H9 (cell line): ENCODE measurements at regions not wholly inside any gene's neighbourhood (a gene's known extent, or its start where the extent isn't known, plus 50 kb on each side); places are given as distances from the start of the nearest gene placed in this dataset.
"Not testable (repeated sequence)": the region's sequence is repeated elsewhere in the genome, so short reads cannot be mapped to it uniquely, and the experiment has no call there.

Source experiments
- DNase-seq: peaks from one replicate; pipeline ENCODE4 v3.0.0-alpha.2; 2017
- H2AFZ ChIP-seq: one replicate; pipeline ENCODE4 v1.6.1; 2013; ENCODE audit warnings: mild to moderate bottlenecking, low read length, control low read depth, moderate library complexity
- H2AK5ac ChIP-seq: 2 replicates; pipeline ENCODE4 v1.6.1; 2013; ENCODE audit warnings: low read length, control low read depth, mixed read lengths; ENCODE audit not compliant: insufficient read length
- H2BK120ac ChIP-seq: one replicate; pipeline ENCODE4 v1.6.1; 2013; ENCODE audit warnings: low read depth, mild to moderate bottlenecking, low read length, control low read depth, inconsistent platforms; ENCODE audit not compliant: poor library complexity, severe bottlenecking
- H2BK12ac ChIP-seq: 2 replicates; pipeline ENCODE4 v1.6.1; 2013; ENCODE audit warnings: low read length, control low read depth, mixed read lengths, low read depth; ENCODE audit not compliant: insufficient read length
- H2BK15ac ChIP-seq: 2 replicates; pipeline ENCODE4 v1.6.1; 2013; ENCODE audit warnings: low read depth, low read length, control low read depth
- H2BK20ac ChIP-seq: one replicate; pipeline ENCODE4 v1.6.1; 2013; ENCODE audit warnings: low read depth, mild to moderate bottlenecking, low read length, control low read depth, inconsistent platforms; ENCODE audit not compliant: poor library complexity, severe bottlenecking
- H2BK5ac ChIP-seq: 2 replicates; pipeline ENCODE4 v1.6.1; 2013; ENCODE audit warnings: low read length, control low read depth, mixed read lengths; ENCODE audit not compliant: insufficient read length
- H3K14ac ChIP-seq: 2 replicates; pipeline ENCODE4 v1.6.1; 2013; ENCODE audit warnings: low read length, control low read depth; ENCODE audit not compliant: insufficient read depth
- H3K18ac ChIP-seq: 2 replicates; pipeline ENCODE4 v1.6.1; 2013; ENCODE audit warnings: low read depth, mild to moderate bottlenecking, mixed read lengths, low read length, control low read depth; ENCODE audit not compliant: insufficient read length
- H3K23ac ChIP-seq: 2 replicates; pipeline ENCODE4 v1.6.1; 2013; ENCODE audit warnings: low read length, control low read depth, mixed read lengths, low read depth; ENCODE audit not compliant: insufficient read length
- H3K23me2 ChIP-seq: 2 replicates; pipeline ENCODE4 v1.6.1; 2013; ENCODE audit warnings: low read depth, mild to moderate bottlenecking, mixed read lengths, low read length, control low read depth; ENCODE audit not compliant: insufficient read length, poor library complexity, severe bottlenecking
- H3K27ac ChIP-seq: 2 replicates; pipeline ENCODE4 v1.5.1; 2013; ENCODE audit warnings: low read length, control low read depth, mixed read lengths, low read depth; ENCODE audit not compliant: insufficient read length
- H3K27me3 ChIP-seq: 2 replicates; pipeline ENCODE4 v1.6.1; 2013; ENCODE audit warnings: low read length, control low read depth, inconsistent platforms; ENCODE audit not compliant: insufficient read depth
- H3K4ac ChIP-seq: 2 replicates; pipeline ENCODE4 v1.6.1; 2013; ENCODE audit warnings: low read depth, mild to moderate bottlenecking, control low read depth, inconsistent platforms, low read length, moderate library complexity
- H3K4me1 ChIP-seq: 2 replicates; pipeline ENCODE4 v1.6.1; 2013; ENCODE audit warnings: low read length, control low read depth, inconsistent platforms; ENCODE audit not compliant: insufficient read depth
- H3K4me2 ChIP-seq: 2 replicates; pipeline ENCODE4 v1.6.1; 2013; ENCODE audit warnings: low read length, control low read depth, mixed read lengths; ENCODE audit not compliant: insufficient read length, insufficient read depth
- H3K56ac ChIP-seq: 2 replicates; pipeline ENCODE4 v1.6.1; 2013; ENCODE audit warnings: low read depth, mild to moderate bottlenecking, mixed read lengths, low read length, control low read depth; ENCODE audit not compliant: insufficient read length
- H3K79me1 ChIP-seq: 2 replicates; pipeline ENCODE4 v1.6.1; 2013; ENCODE audit warnings: low read depth, mild to moderate bottlenecking, moderate library complexity, low read length, control low read depth, inconsistent platforms; ENCODE audit not compliant: insufficient read depth, poor library complexity, severe bottlenecking
- H3K79me2 ChIP-seq: 2 replicates; pipeline ENCODE4 v1.6.1; 2013; ENCODE audit warnings: low read length, control low read depth, inconsistent platforms; ENCODE audit not compliant: insufficient read depth
- H3K9ac ChIP-seq: 2 replicates; pipeline ENCODE4 v1.6.1; 2013; ENCODE audit warnings: low read length, control low read depth, mixed read lengths; ENCODE audit not compliant: insufficient read length; ENCODE audit errors: extremely low read depth
- H3K9me3 ChIP-seq: one replicate; pipeline ENCODE4 v1.6.1; 2013; ENCODE audit warnings: low read depth, low read length, inconsistent platforms; ENCODE audit not compliant: control insufficient read depth
- H3T11ph ChIP-seq: one replicate; pipeline ENCODE4 v1.6.1; 2013; ENCODE audit warnings: mild to moderate bottlenecking, low read length, control low read depth, inconsistent platforms
- H4K20me1 ChIP-seq: one replicate; pipeline ENCODE4 v1.6.1; 2013; ENCODE audit not compliant: control insufficient read depth, insufficient read length, insufficient read depth
- H4K5ac ChIP-seq: 2 replicates; pipeline ENCODE4 v1.6.1; 2013; ENCODE audit warnings: low read depth, mild to moderate bottlenecking, mixed read lengths, low read length, control low read depth; ENCODE audit not compliant: insufficient read length
- H4K8ac ChIP-seq: replicated peaks from 2 replicates; pipeline ENCODE4 v1.6.1; 2013; ENCODE audit warnings: low read length, control low read depth, mixed read lengths, low read depth; ENCODE audit not compliant: insufficient read length
- H4K91ac ChIP-seq: 2 replicates; pipeline ENCODE4 v1.6.1; 2013; ENCODE audit warnings: low read depth, mild to moderate bottlenecking, moderate library complexity, mixed read lengths, low read length, control low read depth; ENCODE audit not compliant: insufficient read length
- H3K27ac Mint-ChIP-seq, 3 experiments: 2 replicates in 2 of 3; 3 replicates in 1 of 3; pipeline ENCODE4 v1.8.0; 2020 to 2021; ENCODE audit warnings: mixed read lengths in 3 of 3, mild to moderate bottlenecking in 1 of 3, moderate library complexity in 1 of 3
- H3K27me3 Mint-ChIP-seq: 2 replicates; pipeline ENCODE4 v1.8.0; 2021; ENCODE audit warnings: low read depth, mild to moderate bottlenecking, moderate library complexity, mixed read lengths
- H3K36me3 Mint-ChIP-seq, 3 experiments: 2 replicates in 2 of 3; 3 replicates in 1 of 3; pipeline ENCODE4 v1.8.0; 2020 to 2021; ENCODE audit warnings: low read depth in 3 of 3, mixed read lengths in 3 of 3; ENCODE audit not compliant: insufficient read depth in 1 of 3
- H3K4me1 Mint-ChIP-seq, 2 experiments: 2 replicates each; pipeline ENCODE4 v1.8.0; 2020; ENCODE audit warnings: mixed read lengths in 2 of 2
- H3K4me3 Mint-ChIP-seq, 2 experiments: 2 replicates in 1 of 2; 3 replicates in 1 of 2; pipeline ENCODE4 v1.8.0; 2020 to 2021; ENCODE audit warnings: mild to moderate bottlenecking in 2 of 2, mixed read lengths in 2 of 2, moderate library complexity in 1 of 2
- H3K9me3 Mint-ChIP-seq, 2 experiments: 2 replicates in 1 of 2; 3 replicates in 1 of 2; pipeline ENCODE4 v1.8.0; 2020; ENCODE audit warnings: mild to moderate bottlenecking in 2 of 2, mixed read lengths in 2 of 2, moderate library complexity in 1 of 2
- CTCF ChIP-seq: fragments of 200-600 bp; sonication (generic); conservative IDR thresholded peaks from 3 replicates; pipeline ENCODE4 v1.8.0; 2021; ENCODE audit warnings: antibody characterized with exemption, mild to moderate bottlenecking
- WGBS: extraction: QIAGEN DNeasy Blood & Tissue Kit; methylation state at CpG from one replicate; pipeline ENCODE4 v1.1.7; 2013; ENCODE audit warnings: missing lambda C conversion rate, low lambda C conversion rate, mixed read lengths; ENCODE audit not compliant: insufficient read length; ENCODE audit errors: extremely low coverage; 5-methylcytosine and 5-hydroxymethylcytosine counted together

GRCh38 chr5:121660142-121660541 is 191.5 kb upstream of the FTMT start:
- Histone ChIP-seq H2BK12ac (no peak overlapping the region), H3K4me2 (no peak overlapping the region), H2BK20ac (no peak overlapping the region), H4K20me1 (no peaks in the 10 kb centered on the region), H3K9ac (no peak overlapping the region), H3K14ac (no peak overlapping the region), H3K27me3 (no peaks in the 10 kb centered on the region), H3K27ac (no peak overlapping the region), H4K8ac (no peak overlapping the region), H4K91ac (no peak overlapping the region), H3K23ac (no peak overlapping the region), H3K9me3 (no peaks in the 10 kb centered on the region), H3K23me2 (no peaks in the 10 kb centered on the region), H3K56ac (no peak overlapping the region), H3K79me1 (no peaks in the 10 kb centered on the region), H3T11ph (no peak overlapping the region), H2BK15ac (no peak overlapping the region), H3K4ac (no peak overlapping the region), H2AK5ac (no peak overlapping the region), H2BK120ac (no peak overlapping the region), H2BK5ac (no peak overlapping the region), H4K5ac (no peak overlapping the region), H3K79me2 (no peaks in the 10 kb centered on the region), H2AFZ (no peak overlapping the region), H3K4me1 (no peaks in the 10 kb centered on the region), H3K18ac (no peak overlapping the region)
- Mint-ChIP-seq H3K4me3 (no peak overlapping the region), H3K27me3 (no peaks in the 10 kb centered on the region), H3K27ac (no peak overlapping the region), H3K4me1 (no peaks in the 10 kb centered on the region), H3K36me3 (peaks cover 0 to 7% (median 0%) of the 10 kb centered on the region in 3 experiments; a peak in 1 of 7 replicates), H3K9me3 (peaks cover 14 to 17% of the 10 kb centered on the region in 2 experiments)
- DNase-seq, result no peak
- no peak for TF ChIP-seq CTCF
- no CpG with 5 or more reads among the region's 6 CpGs for WGBS

- not testable (repeated sequence) for H3K27me3 Mint-ChIP-seq, H3K56ac ChIP-seq, H3K9me3 ChIP-seq, H3K4ac ChIP-seq, H3K27ac Mint-ChIP-seq, H4K20me1 ChIP-seq, H3K14ac ChIP-seq, H3K79me1 ChIP-seq, H2BK12ac ChIP-seq, H3K79me2 ChIP-seq, H3K9ac ChIP-seq, H4K5ac ChIP-seq, DNase-seq, H3K4me1 ChIP-seq, H3T11ph ChIP-seq, H3K4me2 ChIP-seq, H4K8ac ChIP-seq, H3K23me2 ChIP-seq, H2AK5ac ChIP-seq, H3K4me1 Mint-ChIP-seq, H4K91ac ChIP-seq, H2BK120ac ChIP-seq, H2BK5ac ChIP-seq, H3K27ac ChIP-seq, H3K18ac ChIP-seq, H2BK20ac ChIP-seq, H3K23ac ChIP-seq, H2AFZ ChIP-seq, H2BK15ac ChIP-seq, H3K4me3 Mint-ChIP-seq, H3K27me3 ChIP-seq
- H3K9me3 Mint-ChIP-seq, result peaks cover 17 to 22% of the 10 kb centered on the region in 2 experiments
- H3K36me3 Mint-ChIP-seq, result peaks cover 0 to 10% (median 0%) of the 10 kb centered on the region in 3 experiments; a peak in 2 of 7 replicates
- WGBS, result no CpG with 5 or more reads among the region's 4 CpGs
Observed at GRCh38 chr5:121665542-121665941, 186.1 kb upstream of the FTMT start.
